Body of pancreas (tissue), 4 donors: ENCODE measurements at regions not wholly inside any gene's neighbourhood (a gene's known extent, or its start where the extent isn't known, plus 50 kb on each side); places are given as distances from the start of the nearest gene placed in this dataset.

Source experiments
- ATAC-seq: fragments of 150-250 bp; one replicate; pipeline ENCODE4 v1.9.1; 2016
- DNase-seq, 4 donors: peaks; one replicate each; pipeline ENCODE4 v3.0.0-alpha.2; 2019
- H3K27ac ChIP-seq, 4 donors: fragments of 200-600 bp; sonication (generic); 1 replicate in 3 of 4; 2 replicates in 1 of 4; pipeline versions ENCODE4 v1.5.1 to v1.6.1; 2016 to 2019; ENCODE audit warnings: mild to moderate bottlenecking in 1 of 4, mixed read lengths in 1 of 4, moderate library complexity in 1 of 4
- H3K27me3 ChIP-seq, 2 donors: fragments of 200-600 bp; sonication (generic); one replicate each; pipeline ENCODE4 v1.6.0; 2016; ENCODE audit warnings: mild to moderate bottlenecking in 1 of 2
- H3K36me3 ChIP-seq, 2 donors: fragments of 200-600 bp; sonication (generic); replicated peaks in 1 of 2; 2 replicates each; pipeline ENCODE4 v1.5.1; 2016; ENCODE audit warnings: low read depth in 2 of 2; ENCODE audit not compliant: insufficient read depth in 1 of 2
- H3K4me1 ChIP-seq: fragments of 200-600 bp; sonication (generic); one replicate; pipeline ENCODE4 v1.6.0; 2016
- H3K4me3 ChIP-seq, 2 donors: fragments of 200-600 bp; sonication (generic); 1 replicate in 1 of 2; 2 replicates in 1 of 2; pipeline ENCODE4 v1.5.1; 2016 to 2019
- H3K9me3 ChIP-seq, 3 donors: fragments of 200-600 bp; sonication (generic); 1 replicate in 2 of 3; 2 replicates in 1 of 3; pipeline ENCODE4 v1.5.1; 2016
- CTCF ChIP-seq, 7 experiments: fragments of 450-650 bp in 4 of 7; fragments of 200-600 bp in 3 of 7; sonication (generic) in 3 of 7; IDR thresholded peaks; one replicate each; pipeline ENCODE4 v1.5.1; 2016 to 2019; ENCODE audit warnings: antibody characterized with exemption in 7 of 7
- POLR2A ChIP-seq, 3 donors: fragments of 450-650 bp; IDR thresholded peaks; one replicate each; pipeline ENCODE4 v1.6.1; 2016; ENCODE audit warnings: antibody characterized with exemption in 3 of 3, mild to moderate bottlenecking in 2 of 3
- WGBS, 2 donors: methylation state at CpG; one replicate each; pipeline ENCODE4 v1.1.5; 2017; 5-methylcytosine and 5-hydroxymethylcytosine counted together
- intact Hi-C: fragments of 100-400 bp; cut with DNase I; formaldehyde crosslinking; loops from one replicate; pipeline ENCODE4 v1.15.1; 2023

DNA sequence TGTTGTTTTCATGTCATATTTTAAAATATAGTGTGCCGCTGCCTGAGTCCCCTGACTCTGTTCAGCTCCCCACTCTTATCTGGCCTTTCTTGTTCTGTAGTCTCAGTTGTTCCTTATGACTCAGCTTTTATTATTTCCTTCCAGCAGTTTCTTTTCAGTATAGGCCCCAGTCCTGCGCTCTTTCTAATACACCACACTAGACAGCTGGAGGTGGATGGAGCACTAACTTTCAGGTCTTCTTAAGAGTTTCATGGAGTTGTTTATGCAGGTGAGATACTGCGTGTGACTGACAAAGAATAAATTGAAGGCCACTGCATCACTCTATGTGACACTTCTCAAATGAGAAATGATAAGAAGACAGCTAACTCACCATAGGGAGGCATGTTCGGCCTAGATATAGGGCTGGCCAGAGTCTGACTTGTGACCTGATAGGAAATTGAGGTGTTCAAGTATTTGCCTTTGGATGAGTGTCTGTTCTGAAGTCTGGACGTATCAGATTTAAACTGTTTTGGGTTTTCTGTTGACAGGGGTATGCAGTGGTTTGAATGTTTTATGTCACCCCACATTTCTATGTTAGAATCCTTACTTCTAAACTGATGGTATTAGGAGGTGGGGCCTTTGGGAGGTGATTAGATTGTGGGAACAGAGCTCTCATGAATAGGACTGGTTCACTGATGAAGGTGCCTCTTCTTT is 60.8 kb upstream of the CLMN start:
- intact Hi-C loops: no loop called here
- H3K27me3 ChIP-seq: no peaks in the 10 kb centered on the region
- no peaks in the 10 kb centered on the region for H3K4me1 ChIP-seq
- no peak overlapping the region for H3K27ac ChIP-seq
- DNase-seq (no peak), ATAC-seq (no peak)
- H3K36me3 ChIP-seq: no peaks in the 10 kb centered on the region
- TF ChIP-seq CTCF (IDR thresholded peaks at IDR 0.05) (no peak), POLR2A (IDR thresholded peaks at IDR 0.05) (no peak)
- 75 to 93% methylated on average over 5 of the region's 5 CpGs for WGBS, 2 donors
- no peaks in the 10 kb centered on the region for H3K9me3 ChIP-seq
- no peak overlapping the region for H3K4me3 ChIP-seq

- Histone ChIP-seq H3K27me3 (no peaks in the 10 kb centered on the region), H3K4me3 (no peak overlapping the region), H3K9me3 (no peaks in the 10 kb centered on the region), H3K4me1 (no peaks in the 10 kb centered on the region), H3K27ac (no peak overlapping the region), H3K36me3 (no peaks in the 10 kb centered on the region)
- ATAC-seq: no peak
- TF ChIP-seq CTCF (IDR thresholded peaks at IDR 0.05) (no peak), POLR2A (IDR thresholded peaks at IDR 0.05) (no peak)
- intact Hi-C loops: no loop called here
- DNase-seq: no peak
Observed at GRCh38 chr14:95379634-95380033, 59.9 kb upstream of the CLMN start.

DNA sequence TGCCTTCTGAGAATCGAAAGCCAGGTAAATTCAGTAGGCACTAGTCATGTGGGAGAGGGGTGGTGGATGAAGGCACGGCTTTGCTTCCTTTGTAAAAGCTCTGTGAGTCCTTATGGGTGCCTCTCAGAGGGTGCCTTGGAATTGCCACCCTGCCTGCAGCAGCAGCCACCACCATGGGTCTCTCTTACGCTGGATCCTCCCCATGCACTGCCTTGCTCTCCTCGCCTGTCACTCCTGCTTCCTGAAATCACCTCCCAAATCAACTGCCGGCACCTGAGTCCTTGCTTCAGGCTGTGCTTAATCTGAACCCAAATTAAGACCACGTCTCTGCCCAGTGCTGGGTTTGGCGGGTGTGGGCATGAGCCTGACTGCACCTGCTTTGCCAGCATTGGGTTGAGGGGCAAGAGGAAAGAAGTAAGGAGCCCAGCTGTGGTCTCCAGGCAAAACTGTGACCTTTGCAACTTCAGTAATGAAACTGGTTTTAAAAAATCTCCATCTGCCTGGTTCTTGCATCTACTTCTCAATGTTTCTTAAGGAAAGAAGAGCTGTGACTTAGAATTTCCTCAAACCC is 55.9 kb upstream of the CLMN start:
- WGBS, 2 donors: 62% methylated on average over 6 to 7 of the region's 7 CpGs
- H3K4me3 ChIP-seq: no peak overlapping the region
- no peak for TF ChIP-seq CTCF (IDR thresholded peaks at IDR 0.05)
- no peak for TF ChIP-seq POLR2A (IDR thresholded peaks at IDR 0.05)
- DNase-seq (no peak), ATAC-seq (no peak)
- H3K4me1 ChIP-seq: no peaks in the 10 kb centered on the region
- no peak overlapping the region for H3K27ac ChIP-seq
- intact Hi-C loops: no loop called here
- H3K36me3 ChIP-seq: no peaks in the 10 kb centered on the region
- no peaks in the 10 kb centered on the region for H3K27me3 ChIP-seq
- no peaks in the 10 kb centered on the region for H3K9me3 ChIP-seq

GRCh38 chr14:95374239-95374997 is 54.7 kb upstream of the CLMN start:
- Histone ChIP-seq H3K4me3 (no peak overlapping the region), H3K4me1 (no peaks in the 10 kb centered on the region), H3K36me3 (no peaks in the 10 kb centered on the region), H3K27ac (no peak overlapping the region), H3K27me3 (no peaks in the 10 kb centered on the region), H3K9me3 (no peaks in the 10 kb centered on the region)
- ATAC-seq (no peak), DNase-seq (no peak)
- intact Hi-C loops: no loop called here
- no peak for TF ChIP-seq POLR2A (IDR thresholded peaks at IDR 0.05)
- no peak for TF ChIP-seq CTCF (IDR thresholded peaks at IDR 0.05)
- 51 to 60% methylated on average over 2 of the region's 2 CpGs for WGBS, 2 donors
